AG04449 (cell line): ENCODE measurements at regions not wholly inside any gene's neighbourhood (a gene's known extent, or its start where the extent isn't known, plus 50 kb on each side); places are given as distances from the start of the nearest gene placed in this dataset.

Experiments used
- CTCF ChIA-PET: fragments of 350-600 bp; formaldehyde crosslinking; extraction: SDS; loops from one replicate; lab custom pipeline; 2021; ENCODE audit warnings: antibody characterized with exemption; lab: Yijun Ruan, JAX
- POLR2A ChIA-PET: fragments of 400-600, 350-600 bp; formaldehyde crosslinking; extraction: SDS; loops from one replicate; lab custom pipeline; 2020; ENCODE audit warnings: antibody characterized with exemption, inconsistent platforms; lab: Yijun Ruan, JAX
- DNase-seq: peaks from one replicate; pipeline ENCODE4 v3.0.0-alpha.2; 2010; ENCODE audit warnings: low read depth, low spot score
- H3K4me3 ChIP-seq: 2 replicates; pipeline ENCODE4 v1.5.1; 2011; ENCODE audit warnings: low read depth, mild to moderate bottlenecking, control low read depth, low read length
- CTCF ChIP-seq: IDR thresholded peaks from one replicate; pipeline ENCODE4 v1.5.1; 2011; ENCODE audit warnings: mild to moderate bottlenecking, moderate library complexity, low read length, control low read depth, inconsistent platforms; ENCODE audit not compliant: insufficient read depth; ENCODE audit errors: missing control alignments

GRCh38 chr3:153038367-153038766 lies 123.7 kb upstream of the RAP2B start:
- ChIA-PET POLR2A (no interaction called here), CTCF (no interaction called here)
- TF ChIP-seq CTCF: no peak
- no peak for DNase-seq
- no peak overlapping the region for H3K4me3 ChIP-seq

- ChIA-PET CTCF (no interaction called here), POLR2A (no interaction called here)
- DNase-seq: no peak
- no peak overlapping the region for H3K4me3 ChIP-seq
- TF ChIP-seq CTCF: no peak
Measured at GRCh38 chr3:153038779-153039178, 123.2 kb upstream of the RAP2B start.

GRCh38 chr3:153041181-153041580 lies 120.8 kb upstream of the RAP2B start:
- H3K4me3 ChIP-seq: no peak overlapping the region
- DNase-seq: no peak
- no peak for TF ChIP-seq CTCF
- CTCF ChIA-PET: interaction anchor here (0.9 to 5.9 kb wide), 2 partner anchors 12 to 122 kb away, joined by 4 to 91 read pairs; partner anchors contain the start of gene RAP2B
- POLR2A ChIA-PET: no interaction called here

GRCh38 chr3:153042088-153042487 lies 119.9 kb upstream of the RAP2B start:
- ChIA-PET POLR2A (interaction anchor here (1.6 kb wide), 1 partner anchor 119 kb away, joined by 15 read pairs; no protein-coding TSS in a partner anchor), CTCF (interaction anchor here (0.8 to 5.9 kb wide), 7 partner anchors 8 to 727 kb away, joined by 3 to 91 read pairs (median 4); partner anchors contain the start of gene RAP2B)
- no peak overlapping the region for H3K4me3 ChIP-seq
- DNase-seq: no peak
- no peak for TF ChIP-seq CTCF

GRCh38 chr3:153043729-153044328 lies 118.2 kb upstream of the RAP2B start:
- DNase-seq: no peak
- H3K4me3 ChIP-seq: no peak overlapping the region
- CTCF ChIA-PET: interaction anchor here (0.6 to 5.9 kb wide), 20 partner anchors 8 to 725 kb away, joined by 3 to 91 read pairs (median 3); partner anchors contain the start of gene RAP2B
- TF ChIP-seq CTCF: no peak
- POLR2A ChIA-PET: interaction anchor here (1.0 to 1.6 kb wide), 2 partner anchors 117 to 119 kb away, joined by 6 to 15 read pairs; no protein-coding TSS in a partner anchor

- CTCF ChIA-PET: interaction anchor here (0.8 to 5.9 kb wide), 3 partner anchors 12 to 550 kb away, joined by 4 to 91 read pairs (median 5); partner anchors contain the start of gene RAP2B
- no peak for DNase-seq
- TF ChIP-seq CTCF: no peak
- H3K4me3 ChIP-seq: no peak overlapping the region
- POLR2A ChIA-PET: no interaction called here
Measured at GRCh38 chr3:153045150-153045549, 116.9 kb upstream of the RAP2B start.
